Esophagus muscularis mucosa (tissue), 4 donors: ENCODE measurements at regions not wholly inside any gene's neighbourhood (a gene's known extent, or its start where the extent isn't known, plus 50 kb on each side); places are given as distances from the start of the nearest gene placed in this dataset.

Experiments used
- EP300 ChIP-seq: sonication (generic); formaldehyde crosslinking; IDR thresholded peaks from one replicate; pipeline ENCODE4 v1.6.1; 2017; ENCODE audit warnings: antibody characterized with exemption
- POLR2A ChIP-seq: fragments of 450-650 bp; IDR thresholded peaks from one replicate; pipeline ENCODE4 v1.6.1; 2017; ENCODE audit warnings: antibody characterized with exemption, moderate library complexity, mild to moderate bottlenecking, low read depth
- TF ChIP-seq, protein P1 (sequence below), 3 experiments: fragments of 200-600 bp in 2 of 3; fragments of 450-650 bp in 1 of 3; sonication (generic) in 2 of 3; IDR thresholded peaks; one replicate each; pipeline ENCODE4 v1.5.1; 2017 to 2019; ENCODE audit warnings: antibody characterized with exemption in 3 of 3, mild to moderate bottlenecking in 2 of 3, moderate library complexity in 1 of 3

DNA sequence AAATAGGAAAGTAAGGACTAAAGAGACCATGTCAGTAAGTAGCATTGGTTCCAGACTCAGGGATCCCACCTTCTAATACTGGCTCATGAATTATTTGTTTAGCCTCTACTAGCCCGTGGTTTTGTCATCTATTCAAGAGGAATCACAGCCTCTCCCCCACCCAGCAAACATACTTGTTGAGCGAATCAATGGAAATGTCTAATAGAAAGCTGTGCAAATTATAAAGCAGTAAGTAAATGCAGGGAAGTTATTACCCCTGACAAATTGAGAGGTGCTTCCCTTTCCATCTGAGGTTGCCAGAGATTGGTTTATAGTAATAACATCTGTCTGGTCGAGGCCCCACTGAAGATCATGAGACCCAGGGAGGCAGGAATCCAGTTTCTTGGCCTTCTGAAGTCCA is 219.3 kb upstream of the OSR1 start:
- TF ChIP-seq, protein P1, sequence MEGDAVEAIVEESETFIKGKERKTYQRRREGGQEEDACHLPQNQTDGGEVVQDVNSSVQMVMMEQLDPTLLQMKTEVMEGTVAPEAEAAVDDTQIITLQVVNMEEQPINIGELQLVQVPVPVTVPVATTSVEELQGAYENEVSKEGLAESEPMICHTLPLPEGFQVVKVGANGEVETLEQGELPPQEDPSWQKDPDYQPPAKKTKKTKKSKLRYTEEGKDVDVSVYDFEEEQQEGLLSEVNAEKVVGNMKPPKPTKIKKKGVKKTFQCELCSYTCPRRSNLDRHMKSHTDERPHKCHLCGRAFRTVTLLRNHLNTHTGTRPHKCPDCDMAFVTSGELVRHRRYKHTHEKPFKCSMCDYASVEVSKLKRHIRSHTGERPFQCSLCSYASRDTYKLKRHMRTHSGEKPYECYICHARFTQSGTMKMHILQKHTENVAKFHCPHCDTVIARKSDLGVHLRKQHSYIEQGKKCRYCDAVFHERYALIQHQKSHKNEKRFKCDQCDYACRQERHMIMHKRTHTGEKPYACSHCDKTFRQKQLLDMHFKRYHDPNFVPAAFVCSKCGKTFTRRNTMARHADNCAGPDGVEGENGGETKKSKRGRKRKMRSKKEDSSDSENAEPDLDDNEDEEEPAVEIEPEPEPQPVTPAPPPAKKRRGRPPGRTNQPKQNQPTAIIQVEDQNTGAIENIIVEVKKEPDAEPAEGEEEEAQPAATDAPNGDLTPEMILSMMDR (IDR thresholded peaks at IDR 0.05), result no peak
- TF ChIP-seq EP300, result no peak
- TF ChIP-seq POLR2A, result no peak
